Ishikawa (cell line): ENCODE measurements at regions not wholly inside any gene's neighbourhood (a gene's known extent, or its start where the extent isn't known, plus 50 kb on each side); places are given as distances from the start of the nearest gene placed in this dataset.

Experiments used
- CEBPB ChIP-seq: IDR thresholded peaks from 2 replicates; pipeline ENCODE4 v1.6.1; 2012
- CREB1 ChIP-seq: IDR thresholded peaks from 2 replicates; pipeline ENCODE4 v1.6.1; 2012; ENCODE audit warnings: low read depth
- EGR1 ChIP-seq: IDR thresholded peaks from 2 replicates; pipeline ENCODE4 v1.6.1; 2012
- EP300 ChIP-seq: IDR thresholded peaks from 2 replicates; pipeline ENCODE4 v1.6.1; 2012; ENCODE audit warnings: borderline replicate concordance
- FOXM1 ChIP-seq: IDR thresholded peaks from 2 replicates; pipeline ENCODE4 v1.6.1; 2012; ENCODE audit warnings: low read depth, borderline replicate concordance
- MAX ChIP-seq: IDR thresholded peaks from 2 replicates; pipeline ENCODE4 v1.6.1; 2012
- NFIC ChIP-seq: IDR thresholded peaks from 2 replicates; pipeline ENCODE4 v1.6.1; 2012
- RAD21 ChIP-seq: IDR thresholded peaks from 2 replicates; pipeline ENCODE4 v1.6.1; 2012; ENCODE audit warnings: low read depth
- REST ChIP-seq: IDR thresholded peaks from 2 replicates; pipeline ENCODE4 v1.6.1; 2012; ENCODE audit warnings: low read depth, mild to moderate bottlenecking
- TAF1 ChIP-seq: IDR thresholded peaks from 2 replicates; pipeline ENCODE4 v1.6.1; 2012; ENCODE audit warnings: low read depth, mild to moderate bottlenecking
- TCF12 ChIP-seq: IDR thresholded peaks from 2 replicates; pipeline ENCODE4 v1.6.1; 2012; ENCODE audit warnings: low read depth
- YY1 ChIP-seq: IDR thresholded peaks from 2 replicates; pipeline ENCODE4 v1.6.1; 2012; ENCODE audit warnings: low read depth
- ZBTB7A ChIP-seq: IDR thresholded peaks from 2 replicates; pipeline ENCODE4 v1.6.1; 2012; ENCODE audit warnings: low read depth

- TF ChIP-seq REST (no peak), YY1 (no peak), MAX (no peak), CEBPB (no peak), EGR1 (no peak), EP300 (no peak), NFIC (no peak), TCF12 (no peak), CREB1 (no peak), RAD21 (no peak), ZBTB7A (no peak), FOXM1 (no peak), TAF1 (no peak)
These were observed 389.9 kb upstream of the PTPRD start for GRCh38 chr9:11002705-11003104.
